NCI-H2171 (cell line): ENCODE measurements at regions not wholly inside any gene's neighbourhood (a gene's known extent, or its start where the extent isn't known, plus 50 kb on each side); places are given as distances from the start of the nearest gene placed in this dataset.
"Not testable (repeated sequence)": the region's sequence is repeated elsewhere in the genome, so short reads cannot be mapped to it uniquely, and the experiment has no call there.

Source experiments
- DNase-seq: peaks from one replicate; lab custom pipeline; 2025; lab: John Stamatoyannopoulos, UW

- no peak for DNase-seq
These were observed 92.6 kb downstream of the KIF26A start for GRCh38 chr14:104230946-104231345.

GRCh38 chr14:104232070-104232484, 93.7 kb downstream of the KIF26A start:
- no peak for DNase-seq

GRCh38 chr14:104234007-104234786, 95.8 kb downstream of the KIF26A start:
- DNase-seq, result not testable (repeated sequence)

- no peak for DNase-seq
These were observed 97.3 kb downstream of the KIF26A start for GRCh38 chr14:104235686-104236085.

- no peak for DNase-seq
These were observed 99.5 kb downstream of the KIF26A start for GRCh38 chr14:104237651-104238423.

GRCh38 chr14:104238424-104239184, 100.2 kb downstream of the KIF26A start:
- no peak for DNase-seq

GRCh38 chr14:104239185-104239775, 100.9 kb downstream of the KIF26A start:
- no peak for DNase-seq

GRCh38 chr14:104239861-104240301, 101.5 kb downstream of the KIF26A start:
- no peak for DNase-seq

GRCh38 chr14:104240434-104241157, 102.2 kb downstream of the KIF26A start:
- no peak for DNase-seq

GRCh38 chr14:104243200-104243599, 104.8 kb downstream of the KIF26A start:
- no peak for DNase-seq

- DNase-seq, result no peak
These were observed 106.0 kb downstream of the KIF26A start for GRCh38 chr14:104244221-104245011.

GRCh38 chr14:104245075-104245474, 106.7 kb downstream of the KIF26A start:
- DNase-seq, result no peak

- no peak for DNase-seq
These were observed 107.3 kb downstream of the KIF26A start for GRCh38 chr14:104245723-104246122.

GRCh38 chr14:104246401-104247335, 108.3 kb downstream of the KIF26A start:
- no peak for DNase-seq

- DNase-seq, result no peak
These were observed 109.2 kb downstream of the KIF26A start for GRCh38 chr14:104247336-104248202.

GRCh38 chr14:104248203-104249055, 110.0 kb downstream of the KIF26A start:
- DNase-seq, result no peak

- no peak for DNase-seq
These were observed 110.7 kb downstream of the KIF26A start for GRCh38 chr14:104249089-104249488.
